H9 (cell line): ENCODE measurements at regions not wholly inside any gene's neighbourhood (a gene's known extent, or its start where the extent isn't known, plus 50 kb on each side); places are given as distances from the start of the nearest gene placed in this dataset.

Source experiments
- DNase-seq: peaks from one replicate; pipeline ENCODE4 v3.0.0-alpha.2; 2017
- H2AFZ ChIP-seq: one replicate; pipeline ENCODE4 v1.6.1; 2013; ENCODE audit warnings: mild to moderate bottlenecking, low read length, control low read depth, moderate library complexity
- H2AK5ac ChIP-seq: 2 replicates; pipeline ENCODE4 v1.6.1; 2013; ENCODE audit warnings: low read length, control low read depth, mixed read lengths; ENCODE audit not compliant: insufficient read length
- H2BK120ac ChIP-seq: one replicate; pipeline ENCODE4 v1.6.1; 2013; ENCODE audit warnings: low read depth, mild to moderate bottlenecking, low read length, control low read depth, inconsistent platforms; ENCODE audit not compliant: poor library complexity, severe bottlenecking
- H2BK12ac ChIP-seq: 2 replicates; pipeline ENCODE4 v1.6.1; 2013; ENCODE audit warnings: low read length, control low read depth, mixed read lengths, low read depth; ENCODE audit not compliant: insufficient read length
- H2BK15ac ChIP-seq: 2 replicates; pipeline ENCODE4 v1.6.1; 2013; ENCODE audit warnings: low read depth, low read length, control low read depth
- H2BK20ac ChIP-seq: one replicate; pipeline ENCODE4 v1.6.1; 2013; ENCODE audit warnings: low read depth, mild to moderate bottlenecking, low read length, control low read depth, inconsistent platforms; ENCODE audit not compliant: poor library complexity, severe bottlenecking
- H2BK5ac ChIP-seq: 2 replicates; pipeline ENCODE4 v1.6.1; 2013; ENCODE audit warnings: low read length, control low read depth, mixed read lengths; ENCODE audit not compliant: insufficient read length
- H3K14ac ChIP-seq: 2 replicates; pipeline ENCODE4 v1.6.1; 2013; ENCODE audit warnings: low read length, control low read depth; ENCODE audit not compliant: insufficient read depth
- H3K18ac ChIP-seq: 2 replicates; pipeline ENCODE4 v1.6.1; 2013; ENCODE audit warnings: low read depth, mild to moderate bottlenecking, mixed read lengths, low read length, control low read depth; ENCODE audit not compliant: insufficient read length
- H3K23ac ChIP-seq: 2 replicates; pipeline ENCODE4 v1.6.1; 2013; ENCODE audit warnings: low read length, control low read depth, mixed read lengths, low read depth; ENCODE audit not compliant: insufficient read length
- H3K23me2 ChIP-seq: 2 replicates; pipeline ENCODE4 v1.6.1; 2013; ENCODE audit warnings: low read depth, mild to moderate bottlenecking, mixed read lengths, low read length, control low read depth; ENCODE audit not compliant: insufficient read length, poor library complexity, severe bottlenecking
- H3K27ac ChIP-seq: 2 replicates; pipeline ENCODE4 v1.5.1; 2013; ENCODE audit warnings: low read length, control low read depth, mixed read lengths, low read depth; ENCODE audit not compliant: insufficient read length
- H3K27me3 ChIP-seq: 2 replicates; pipeline ENCODE4 v1.6.1; 2013; ENCODE audit warnings: low read length, control low read depth, inconsistent platforms; ENCODE audit not compliant: insufficient read depth
- H3K4ac ChIP-seq: 2 replicates; pipeline ENCODE4 v1.6.1; 2013; ENCODE audit warnings: low read depth, mild to moderate bottlenecking, control low read depth, inconsistent platforms, low read length, moderate library complexity
- H3K4me1 ChIP-seq: 2 replicates; pipeline ENCODE4 v1.6.1; 2013; ENCODE audit warnings: low read length, control low read depth, inconsistent platforms; ENCODE audit not compliant: insufficient read depth
- H3K4me2 ChIP-seq: 2 replicates; pipeline ENCODE4 v1.6.1; 2013; ENCODE audit warnings: low read length, control low read depth, mixed read lengths; ENCODE audit not compliant: insufficient read length, insufficient read depth
- H3K56ac ChIP-seq: 2 replicates; pipeline ENCODE4 v1.6.1; 2013; ENCODE audit warnings: low read depth, mild to moderate bottlenecking, mixed read lengths, low read length, control low read depth; ENCODE audit not compliant: insufficient read length
- H3K79me1 ChIP-seq: 2 replicates; pipeline ENCODE4 v1.6.1; 2013; ENCODE audit warnings: low read depth, mild to moderate bottlenecking, moderate library complexity, low read length, control low read depth, inconsistent platforms; ENCODE audit not compliant: insufficient read depth, poor library complexity, severe bottlenecking
- H3K79me2 ChIP-seq: 2 replicates; pipeline ENCODE4 v1.6.1; 2013; ENCODE audit warnings: low read length, control low read depth, inconsistent platforms; ENCODE audit not compliant: insufficient read depth
- H3K9ac ChIP-seq: 2 replicates; pipeline ENCODE4 v1.6.1; 2013; ENCODE audit warnings: low read length, control low read depth, mixed read lengths; ENCODE audit not compliant: insufficient read length; ENCODE audit errors: extremely low read depth
- H3K9me3 ChIP-seq: one replicate; pipeline ENCODE4 v1.6.1; 2013; ENCODE audit warnings: low read depth, low read length, inconsistent platforms; ENCODE audit not compliant: control insufficient read depth
- H3T11ph ChIP-seq: one replicate; pipeline ENCODE4 v1.6.1; 2013; ENCODE audit warnings: mild to moderate bottlenecking, low read length, control low read depth, inconsistent platforms
- H4K20me1 ChIP-seq: one replicate; pipeline ENCODE4 v1.6.1; 2013; ENCODE audit not compliant: control insufficient read depth, insufficient read length, insufficient read depth
- H4K5ac ChIP-seq: 2 replicates; pipeline ENCODE4 v1.6.1; 2013; ENCODE audit warnings: low read depth, mild to moderate bottlenecking, mixed read lengths, low read length, control low read depth; ENCODE audit not compliant: insufficient read length
- H4K8ac ChIP-seq: replicated peaks from 2 replicates; pipeline ENCODE4 v1.6.1; 2013; ENCODE audit warnings: low read length, control low read depth, mixed read lengths, low read depth; ENCODE audit not compliant: insufficient read length
- H4K91ac ChIP-seq: 2 replicates; pipeline ENCODE4 v1.6.1; 2013; ENCODE audit warnings: low read depth, mild to moderate bottlenecking, moderate library complexity, mixed read lengths, low read length, control low read depth; ENCODE audit not compliant: insufficient read length
- H3K27ac Mint-ChIP-seq, 3 experiments: 2 replicates in 2 of 3; 3 replicates in 1 of 3; pipeline ENCODE4 v1.8.0; 2020 to 2021; ENCODE audit warnings: mixed read lengths in 3 of 3, mild to moderate bottlenecking in 1 of 3, moderate library complexity in 1 of 3
- H3K27me3 Mint-ChIP-seq: 2 replicates; pipeline ENCODE4 v1.8.0; 2021; ENCODE audit warnings: low read depth, mild to moderate bottlenecking, moderate library complexity, mixed read lengths
- H3K36me3 Mint-ChIP-seq, 3 experiments: 2 replicates in 2 of 3; 3 replicates in 1 of 3; pipeline ENCODE4 v1.8.0; 2020 to 2021; ENCODE audit warnings: low read depth in 3 of 3, mixed read lengths in 3 of 3; ENCODE audit not compliant: insufficient read depth in 1 of 3
- H3K4me1 Mint-ChIP-seq, 2 experiments: 2 replicates each; pipeline ENCODE4 v1.8.0; 2020; ENCODE audit warnings: mixed read lengths in 2 of 2
- H3K4me3 Mint-ChIP-seq, 2 experiments: 2 replicates in 1 of 2; 3 replicates in 1 of 2; pipeline ENCODE4 v1.8.0; 2020 to 2021; ENCODE audit warnings: mild to moderate bottlenecking in 2 of 2, mixed read lengths in 2 of 2, moderate library complexity in 1 of 2
- H3K9me3 Mint-ChIP-seq, 2 experiments: 2 replicates in 1 of 2; 3 replicates in 1 of 2; pipeline ENCODE4 v1.8.0; 2020; ENCODE audit warnings: mild to moderate bottlenecking in 2 of 2, mixed read lengths in 2 of 2, moderate library complexity in 1 of 2
- CTCF ChIP-seq: fragments of 200-600 bp; sonication (generic); conservative IDR thresholded peaks from 3 replicates; pipeline ENCODE4 v1.8.0; 2021; ENCODE audit warnings: antibody characterized with exemption, mild to moderate bottlenecking
- WGBS: extraction: QIAGEN DNeasy Blood & Tissue Kit; methylation state at CpG from one replicate; pipeline ENCODE4 v1.1.7; 2013; ENCODE audit warnings: missing lambda C conversion rate, low lambda C conversion rate, mixed read lengths; ENCODE audit not compliant: insufficient read length; ENCODE audit errors: extremely low coverage; 5-methylcytosine and 5-hydroxymethylcytosine counted together

GRCh38 chr6:137981758-137982157 is 114.7 kb downstream of the TNFAIP3 start:
- DNase-seq: no peak
- no peaks in the 10 kb centered on the region for H3K27me3 ChIP-seq
- WGBS: no CpG with 5 or more reads among the region's 3 CpGs

More at GRCh38 chr6:137981758-137982157, 114.7 kb downstream of the TNFAIP3 start:
- Mint-ChIP-seq H3K4me1 (no peaks in the 10 kb centered on the region), H3K9me3 (no peaks in the 10 kb centered on the region), H3K27me3 (no peaks in the 10 kb centered on the region; the same call in 1 of the 2 replicates), H3K4me3 (no peak overlapping the region), H3K36me3 (no peaks in the 10 kb centered on the region), H3K27ac (no peak overlapping the region)
- Histone ChIP-seq H4K5ac (no peak overlapping the region), H3K4me1 (no peaks in the 10 kb centered on the region), H2AFZ (no peak overlapping the region), H3K9ac (no peak overlapping the region), H3K23ac (no peak overlapping the region), H3K18ac (no peak overlapping the region), H2BK15ac (no peak overlapping the region), H4K8ac (no peak overlapping the region), H3K4ac (no peak overlapping the region), H3K14ac (no peak overlapping the region), H3K23me2 (no peaks in the 10 kb centered on the region), H3T11ph (no peak overlapping the region), H2BK120ac (no peak overlapping the region), H4K20me1 (no peaks in the 10 kb centered on the region), H3K4me2 (no peak overlapping the region), H2BK5ac (no peak overlapping the region), H2BK12ac (no peak overlapping the region), H2BK20ac (no peak overlapping the region), H3K9me3 (no peaks in the 10 kb centered on the region), H3K79me2 (no peaks in the 10 kb centered on the region), H2AK5ac (no peak overlapping the region), H4K91ac (no peak overlapping the region), H3K27ac (no peak overlapping the region), H3K56ac (no peak overlapping the region), H3K79me1 (no peaks in the 10 kb centered on the region)
- TF ChIP-seq CTCF: no peak
